BJ (cell line): ENCODE measurements at regions not wholly inside any gene's neighbourhood (a gene's known extent, or its start where the extent isn't known, plus 50 kb on each side); places are given as distances from the start of the nearest gene placed in this dataset.

Experiments used
- CTCF ChIA-PET: fragments of 350-600 bp; formaldehyde crosslinking; extraction: SDS; loops from one replicate; lab custom pipeline; 2021; ENCODE audit warnings: antibody characterized with exemption, inconsistent platforms; lab: Yijun Ruan, JAX
- POLR2A ChIA-PET: fragments of 300-600 bp; sonication (Branson Sonifier 250); formaldehyde crosslinking; extraction: SDS; loops from one replicate; lab custom pipeline; 2021; ENCODE audit warnings: antibody characterized with exemption; lab: Charles Lee
- DNase-seq: peaks from one replicate; pipeline ENCODE4 v3.0.0-alpha.2; 2011; ENCODE audit warnings: low read depth
- H3K27me3 ChIP-seq: 2 replicates; pipeline ENCODE4 v1.6.0; 2011; ENCODE audit warnings: low read length; ENCODE audit not compliant: control insufficient read depth, insufficient read depth
- H3K36me3 ChIP-seq: 2 replicates; pipeline ENCODE4 v1.5.1; 2011; ENCODE audit warnings: low read length; ENCODE audit not compliant: control insufficient read depth, insufficient read depth
- H3K4me3 ChIP-seq: 2 replicates; pipeline ENCODE4 v1.5.1; 2011; ENCODE audit warnings: low read depth, mild to moderate bottlenecking, control low read depth, low read length
- TF ChIP-seq, protein P1 (sequence below): IDR thresholded peaks from 2 replicates; pipeline ENCODE4 v1.5.1; 2011; ENCODE audit warnings: low read depth, mild to moderate bottlenecking, control low read depth, inconsistent platforms, low read length, moderate library complexity; ENCODE audit not compliant: insufficient read depth

GRCh38 chr13:109565877-109566276 lies 220.5 kb downstream of the IRS2 start:
- H3K36me3 ChIP-seq = no peaks in the 10 kb centered on the region
- ChIA-PET CTCF (no interaction called here), POLR2A (no interaction called here)
- no peak overlapping the region for H3K4me3 ChIP-seq
- no peak for DNase-seq
- TF ChIP-seq, protein P1, sequence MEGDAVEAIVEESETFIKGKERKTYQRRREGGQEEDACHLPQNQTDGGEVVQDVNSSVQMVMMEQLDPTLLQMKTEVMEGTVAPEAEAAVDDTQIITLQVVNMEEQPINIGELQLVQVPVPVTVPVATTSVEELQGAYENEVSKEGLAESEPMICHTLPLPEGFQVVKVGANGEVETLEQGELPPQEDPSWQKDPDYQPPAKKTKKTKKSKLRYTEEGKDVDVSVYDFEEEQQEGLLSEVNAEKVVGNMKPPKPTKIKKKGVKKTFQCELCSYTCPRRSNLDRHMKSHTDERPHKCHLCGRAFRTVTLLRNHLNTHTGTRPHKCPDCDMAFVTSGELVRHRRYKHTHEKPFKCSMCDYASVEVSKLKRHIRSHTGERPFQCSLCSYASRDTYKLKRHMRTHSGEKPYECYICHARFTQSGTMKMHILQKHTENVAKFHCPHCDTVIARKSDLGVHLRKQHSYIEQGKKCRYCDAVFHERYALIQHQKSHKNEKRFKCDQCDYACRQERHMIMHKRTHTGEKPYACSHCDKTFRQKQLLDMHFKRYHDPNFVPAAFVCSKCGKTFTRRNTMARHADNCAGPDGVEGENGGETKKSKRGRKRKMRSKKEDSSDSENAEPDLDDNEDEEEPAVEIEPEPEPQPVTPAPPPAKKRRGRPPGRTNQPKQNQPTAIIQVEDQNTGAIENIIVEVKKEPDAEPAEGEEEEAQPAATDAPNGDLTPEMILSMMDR = no peak
- no peaks in the 10 kb centered on the region for H3K27me3 ChIP-seq

DNA sequence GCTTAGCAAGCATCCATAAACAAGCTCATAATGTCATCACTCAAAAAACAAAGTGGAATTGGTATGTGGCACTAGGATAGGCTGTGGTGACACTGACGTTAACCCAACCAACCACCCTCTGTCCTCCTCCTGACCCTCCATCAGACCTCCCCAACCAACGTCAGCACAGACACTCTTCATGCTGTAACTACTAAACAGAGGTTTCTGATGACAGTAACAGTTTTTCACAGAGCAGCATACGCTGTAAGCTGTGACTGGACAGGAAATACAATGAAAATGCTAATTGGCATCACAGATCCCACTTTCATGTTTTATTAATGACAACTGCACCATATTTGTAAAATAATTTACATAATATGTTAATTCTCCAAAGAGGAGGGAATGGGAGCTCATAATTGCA lies 238.0 kb downstream of the IRS2 start:
- no peak for DNase-seq
- 0 out of 2 replicates have a peak, but pooled peaks cover 1% of the 10 kb centered on the region for H3K27me3 ChIP-seq
- POLR2A ChIA-PET = no interaction called here
- TF ChIP-seq, protein P1 = no peak
- H3K36me3 ChIP-seq = no peaks in the 10 kb centered on the region
- no peak overlapping the region for H3K4me3 ChIP-seq
- CTCF ChIA-PET = interaction anchor here (0.5 kb wide), 1 partner anchor 27 kb away, joined by 3 read pairs; no protein-coding TSS in a partner anchor

GRCh38 chr13:109547942-109548341 lies 238.4 kb downstream of the IRS2 start:
- TF ChIP-seq, protein P1 = no peak
- DNase-seq = no peak
- Histone ChIP-seq H3K36me3 (no peaks in the 10 kb centered on the region), H3K27me3 (0 out of 2 replicates have a peak, but pooled peaks cover 1% of the 10 kb centered on the region), H3K4me3 (no peak overlapping the region)
- ChIA-PET CTCF (interaction anchor here (0.5 kb wide), 1 partner anchor 27 kb away, joined by 3 read pairs; no protein-coding TSS in a partner anchor), POLR2A (no interaction called here)

GRCh38 chr13:109545931-109546330 lies 240.5 kb downstream of the IRS2 start:
- no peak for DNase-seq
- Histone ChIP-seq H3K4me3 (no peak overlapping the region), H3K27me3 (peaks cover 1% of the 10 kb centered on the region; the same call in 1 of the 2 replicates), H3K36me3 (no peaks in the 10 kb centered on the region)
- POLR2A ChIA-PET = no interaction called here
- CTCF ChIA-PET = no interaction called here
- TF ChIP-seq, protein P1 = no peak

GRCh38 chr13:109541081-109541480 lies 245.3 kb downstream of the IRS2 start:
- POLR2A ChIA-PET = no interaction called here
- no peak overlapping the region for H3K4me3 ChIP-seq
- peaks cover 1% of the 10 kb centered on the region; the same call in 1 of the 2 replicates for H3K27me3 ChIP-seq
- H3K36me3 ChIP-seq = no peaks in the 10 kb centered on the region
- no peak for DNase-seq
- TF ChIP-seq, protein P1 = no peak
- CTCF ChIA-PET = no interaction called here
